HG03460 (cell line): ENCODE measurements at regions not wholly inside any gene's neighbourhood (a gene's known extent, or its start where the extent isn't known, plus 50 kb on each side); places are given as distances from the start of the nearest gene placed in this dataset.
"Not testable (repeated sequence)": the region's sequence is repeated elsewhere in the genome, so short reads cannot be mapped to it uniquely, and the experiment has no call there.

Source experiments
- ATAC-seq: cut with Tn5 transposase; IDR thresholded peaks from one replicate; pipeline ENCODE4 v1.9.1; 2021; ENCODE audit not compliant: unreplicated experiment

GRCh38 chr11:92591521-92591920 lies 366.9 kb downstream of the FAT3 start:
- no peak for ATAC-seq

- ATAC-seq = no peak
Observed at GRCh38 chr11:92594251-92594650, 369.6 kb downstream of the FAT3 start.

- ATAC-seq = no peak
Observed at GRCh38 chr11:92595052-92595451, 370.4 kb downstream of the FAT3 start.

GRCh38 chr11:92596596-92597317 lies 372.1 kb downstream of the FAT3 start:
- ATAC-seq = no peak

GRCh38 chr11:92601048-92601447 lies 368.4 kb upstream of the MTNR1B start:
- no peak for ATAC-seq

GRCh38 chr11:92605667-92606066 lies 363.8 kb upstream of the MTNR1B start:
- no peak for ATAC-seq

- no peak for ATAC-seq
Observed at GRCh38 chr11:92607969-92608722, 361.3 kb upstream of the MTNR1B start.

- ATAC-seq = no peak
Observed at GRCh38 chr11:92611157-92611556, 358.3 kb upstream of the MTNR1B start.

GRCh38 chr11:92618020-92618419 lies 351.4 kb upstream of the MTNR1B start:
- not testable (repeated sequence) for ATAC-seq

- no peak for ATAC-seq
Observed at GRCh38 chr11:92623055-92623454, 346.4 kb upstream of the MTNR1B start.

- ATAC-seq = no peak
Observed at GRCh38 chr11:92625894-92626293, 343.6 kb upstream of the MTNR1B start.

GRCh38 chr11:92626624-92627023 lies 342.8 kb upstream of the MTNR1B start:
- ATAC-seq = no peak

GRCh38 chr11:92627615-92628256 lies 341.7 kb upstream of the MTNR1B start:
- ATAC-seq = no peak

GRCh38 chr11:92628401-92629292 lies 340.8 kb upstream of the MTNR1B start:
- no peak for ATAC-seq

- ATAC-seq = no peak
Observed at GRCh38 chr11:92632495-92632894, 337.0 kb upstream of the MTNR1B start.

GRCh38 chr11:92633820-92634219 lies 335.6 kb upstream of the MTNR1B start:
- ATAC-seq = no peak

GRCh38 chr11:92636543-92637188 lies 332.8 kb upstream of the MTNR1B start:
- no peak for ATAC-seq

- no peak for ATAC-seq
Observed at GRCh38 chr11:92638678-92639077, 330.8 kb upstream of the MTNR1B start.

- no peak for ATAC-seq
Observed at GRCh38 chr11:92642177-92642931, 327.1 kb upstream of the MTNR1B start.

GRCh38 chr11:92643827-92644226 lies 325.6 kb upstream of the MTNR1B start:
- no peak for ATAC-seq
